Prostate gland (tissue), 2 donors: ENCODE measurements at regions not wholly inside any gene's neighbourhood (a gene's known extent, or its start where the extent isn't known, plus 50 kb on each side); places are given as distances from the start of the nearest gene placed in this dataset.
A peak's percentile ranks its signal among the peaks of the same experiment; 100 is the strongest.
"Not testable (repeated sequence)": the region's sequence is repeated elsewhere in the genome, so short reads cannot be mapped to it uniquely, and the experiment has no call there.

ENCODE experiments used
- DNase-seq: peaks from one replicate; pipeline ENCODE4 v3.0.0-alpha.2; 2019; ENCODE audit warnings: low spot score
- H3K27ac ChIP-seq, 2 donors: fragments of 200-600 bp; sonication (generic); 2 replicates each; pipeline ENCODE4 v1.5.1; 2017 to 2019
- H3K27me3 ChIP-seq: fragments of 200-600 bp; sonication (generic); replicated peaks from 2 replicates; pipeline ENCODE4 v1.5.1; 2019; ENCODE audit not compliant: insufficient read depth
- H3K36me3 ChIP-seq, 2 donors: fragments of 200-600 bp; sonication (generic); 1 replicate in 1 of 2; 2 replicates in 1 of 2; pipeline versions ENCODE4 v1.5.1 to v1.8.1; 2017 to 2019
- H3K4me1 ChIP-seq: fragments of 200-600 bp; sonication (generic); replicated peaks from 2 replicates; pipeline ENCODE4 v1.5.1; 2019
- H3K4me3 ChIP-seq, 2 donors: fragments of 200-600 bp; sonication (generic); 2 replicates each; pipeline ENCODE4 v1.5.1; 2017 to 2019
- H3K9me3 ChIP-seq: fragments of 200-600 bp; sonication (generic); 2 replicates; pipeline ENCODE4 v1.5.1; 2017
- CTCF ChIP-seq, 4 experiments: fragments of 200-600 bp in 2 of 4; fragments of 450-650 bp in 2 of 4; sonication (generic) in 2 of 4; IDR thresholded peaks; 1 replicate in 3 of 4; 2 replicates in 1 of 4; pipeline ENCODE4 v1.5.1; 2016 to 2019; ENCODE audit warnings: antibody characterized with exemption in 4 of 4, mild to moderate bottlenecking in 2 of 4, moderate library complexity in 2 of 4
- POLR2A ChIP-seq: fragments of 450-650 bp; IDR thresholded peaks from one replicate; pipeline ENCODE4 v1.6.1; 2016; ENCODE audit warnings: antibody characterized with exemption, mild to moderate bottlenecking
- POLR2AphosphoS5 ChIP-seq: sonication (generic); formaldehyde crosslinking; IDR thresholded peaks from one replicate; pipeline ENCODE4 v1.6.1; 2017; ENCODE audit warnings: antibody characterized with exemption
- WGBS: methylation state at CpG from one replicate; pipeline ENCODE4 v1.1.5; 2018; 5-methylcytosine and 5-hydroxymethylcytosine counted together
- intact Hi-C: fragments of 100-400 bp; cut with DNase I; formaldehyde crosslinking; loops from one replicate; pipeline ENCODE4 v1.14.2; 2022

GRCh38 chr5:92320446-92320845 is 937.3 kb upstream of the ARRDC3 start:
- DNase-seq: no peak
- TF ChIP-seq POLR2A (no peak), POLR2AphosphoS5 (no peak), CTCF (IDR thresholded peaks at IDR 0.05) (no peak)
- Histone ChIP-seq H3K4me3 (no peak overlapping the region), H3K4me1 (no peaks in the 10 kb centered on the region), H3K27ac (no peak overlapping the region), H3K27me3 (no peaks in the 10 kb centered on the region), H3K9me3 (no peaks in the 10 kb centered on the region), H3K36me3 (no peaks in the 10 kb centered on the region)
- 84% methylated on average over 5 of the region's 5 CpGs for WGBS
- intact Hi-C loops: no loop called here

- intact Hi-C loops: no loop called here
- WGBS: 99% methylated on average over 2 of the region's 2 CpGs
Observed at GRCh38 chr5:92313385-92313784, 930.3 kb upstream of the ARRDC3 start.

GRCh38 chr5:92309336-92309991 is 926.3 kb upstream of the ARRDC3 start:
- intact Hi-C loops: loop anchor here (10.0 kb wide), 1 partner anchor 1285 kb away; no protein-coding TSS in a partner anchor
- TF ChIP-seq POLR2AphosphoS5 (no peak), CTCF (IDR thresholded peaks at IDR 0.05) (peak in 3 of 4 experiments; percentile 23 to 56 (median 50)), POLR2A (no peak)
- no peaks in the 10 kb centered on the region for H3K9me3 ChIP-seq
- no peak overlapping the region for H3K4me3 ChIP-seq
- H3K27ac ChIP-seq: no peak overlapping the region
- H3K4me1 ChIP-seq: no peaks in the 10 kb centered on the region
- H3K27me3 ChIP-seq: no peaks in the 10 kb centered on the region
- DNase-seq: no peak
- no peaks in the 10 kb centered on the region for H3K36me3 ChIP-seq

More at GRCh38 chr5:92313385-92313784, 930.3 kb upstream of the ARRDC3 start:
- H3K4me3 ChIP-seq: no peak overlapping the region
- DNase-seq: no peak
- H3K27me3 ChIP-seq: no peaks in the 10 kb centered on the region
- no peak overlapping the region for H3K27ac ChIP-seq
- no peaks in the 10 kb centered on the region for H3K4me1 ChIP-seq
- no peaks in the 10 kb centered on the region for H3K9me3 ChIP-seq
- no peaks in the 10 kb centered on the region for H3K36me3 ChIP-seq
- TF ChIP-seq POLR2AphosphoS5 (no peak), CTCF (IDR thresholded peaks at IDR 0.05) (no peak), POLR2A (no peak)

- no peak for DNase-seq
- intact Hi-C loops: loop anchor here (10.0 kb wide), 1 partner anchor 1286 kb away; no protein-coding TSS in a partner anchor
- Histone ChIP-seq H3K4me1 (no peaks in the 10 kb centered on the region), H3K27ac (no peak overlapping the region), H3K27me3 (no peaks in the 10 kb centered on the region), H3K4me3 (no peak overlapping the region), H3K36me3 (no peaks in the 10 kb centered on the region), H3K9me3 (no peaks in the 10 kb centered on the region)
- TF ChIP-seq POLR2A (no peak), POLR2AphosphoS5 (no peak), CTCF (IDR thresholded peaks at IDR 0.05) (no peak)
Observed at GRCh38 chr5:92308679-92309078, 925.6 kb upstream of the ARRDC3 start.

- not testable (repeated sequence) for H3K4me1 ChIP-seq
- 87% methylated on average over 15 of the region's 15 CpGs for WGBS
Observed at GRCh38 chr5:92302356-92302755, 919.2 kb upstream of the ARRDC3 start.

More at GRCh38 chr5:92302356-92302755, 919.2 kb upstream of the ARRDC3 start:
- not testable (repeated sequence) for DNase-seq, H3K27ac ChIP-seq, H3K4me3 ChIP-seq, H3K36me3 ChIP-seq, H3K27me3 ChIP-seq, H3K9me3 ChIP-seq
- intact Hi-C loops: loop anchor here (10.0 kb wide), 1 partner anchor 1292 kb away; no protein-coding TSS in a partner anchor
